HTERT RPE-1 (cell line): ENCODE measurements at regions not wholly inside any gene's neighbourhood (a gene's known extent, or its start where the extent isn't known, plus 50 kb on each side); places are given as distances from the start of the nearest gene placed in this dataset.

Experiments
- in situ Hi-C: fragments of 300-500 bp; cut with MboI; formaldehyde crosslinking; loops from 4 replicates; pipeline ENCODE4 v1.14.3; 2020; ENCODE audit warnings: low sequenced_read_pairs

DNA sequence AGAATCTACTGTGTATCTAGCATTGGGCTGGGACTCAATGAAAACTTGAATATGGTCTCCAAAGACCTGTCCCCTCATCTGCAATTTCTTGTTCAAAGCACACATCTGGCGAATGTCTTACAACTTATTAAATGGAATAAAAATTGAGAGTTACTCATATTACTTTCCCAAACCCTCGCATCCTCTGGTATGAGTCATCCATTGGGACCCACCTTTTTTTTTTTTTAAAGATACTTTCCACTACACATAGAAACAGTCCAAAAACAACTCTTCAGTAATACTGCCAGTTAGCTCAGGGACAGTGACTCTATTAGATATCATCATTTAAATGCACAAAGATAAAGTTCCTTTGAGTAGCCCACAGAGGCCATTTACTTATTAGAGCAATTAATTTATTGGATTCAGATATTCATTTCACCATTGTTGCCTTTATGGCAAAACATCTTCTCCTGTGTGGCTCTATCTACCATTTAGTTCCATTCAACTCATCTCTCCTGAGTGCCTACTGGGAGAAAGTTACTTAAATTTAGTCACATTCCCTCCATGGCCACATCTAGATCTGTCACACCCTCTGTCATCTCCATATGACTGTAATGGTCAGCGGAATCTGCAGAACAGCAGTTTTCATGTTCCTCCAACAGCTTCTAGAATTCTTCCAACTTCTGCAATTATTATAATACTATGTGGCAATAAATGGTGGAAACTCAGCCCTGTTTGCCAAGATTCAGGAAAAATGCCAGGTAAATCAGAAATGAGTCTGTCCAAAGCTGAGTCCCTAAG lies 77.9 kb upstream of the ARHGEF3 start:
- in situ Hi-C loops, result no loop called here

DNA sequence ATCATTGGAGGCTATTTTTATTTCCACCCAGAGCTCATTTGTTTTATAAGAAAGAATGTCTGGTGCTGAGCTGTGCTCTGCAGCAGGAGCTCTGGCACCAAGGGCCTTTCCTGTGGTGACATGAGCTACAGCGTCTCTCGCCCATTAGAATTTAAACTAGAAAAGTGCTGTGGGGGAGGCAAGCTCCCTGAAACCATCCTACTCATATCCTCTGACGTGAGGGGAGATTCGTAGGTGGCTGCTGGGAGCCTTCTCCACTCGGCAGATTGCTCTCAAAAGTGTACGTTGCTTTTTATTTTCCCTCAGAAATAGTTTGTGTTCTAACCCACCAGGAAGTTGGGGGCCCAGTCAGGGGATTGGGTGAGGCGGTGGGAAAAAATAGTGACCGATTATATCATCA lies 76.3 kb upstream of the ARHGEF3 start:
- in situ Hi-C loops, result no loop called here

DNA sequence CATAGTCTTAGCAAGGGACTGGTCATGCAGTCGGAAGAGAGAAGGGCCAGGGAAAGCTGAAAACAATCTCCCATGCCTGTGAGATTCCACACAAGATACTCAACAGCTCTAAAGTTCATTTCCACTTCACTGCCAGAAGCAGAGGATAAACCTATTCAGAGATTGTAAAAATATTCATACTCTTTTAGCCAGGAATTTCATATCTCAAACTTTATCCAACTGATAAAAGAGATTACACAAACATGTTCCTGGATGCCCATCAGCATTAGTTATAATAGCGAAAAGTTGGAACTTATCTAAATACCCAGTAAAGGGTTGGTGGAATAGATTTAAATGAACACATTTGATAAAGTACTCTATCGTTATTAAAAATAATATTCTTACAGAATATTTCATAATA lies 75.2 kb upstream of the ARHGEF3 start:
- in situ Hi-C loops, result no loop called here

DNA sequence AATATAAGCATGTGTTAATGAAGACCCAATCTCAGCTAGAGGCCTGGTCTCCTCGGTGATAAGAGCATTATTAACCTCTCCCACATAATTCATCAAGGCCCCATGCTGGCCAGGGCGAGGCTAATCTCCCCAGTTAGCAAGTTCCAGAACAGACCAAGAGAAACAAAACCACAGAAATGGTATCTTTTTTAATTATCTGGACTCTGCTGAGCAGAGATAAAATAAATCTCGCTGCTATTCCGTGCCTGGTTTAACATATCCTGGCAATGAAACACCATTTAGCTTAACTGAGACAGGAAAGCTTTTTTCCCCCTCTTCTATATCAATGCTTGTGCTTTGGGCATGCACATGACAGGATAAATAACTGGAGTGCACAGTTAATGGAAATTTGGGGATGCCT lies 72.5 kb upstream of the ARHGEF3 start:
- in situ Hi-C loops, result no loop called here

DNA sequence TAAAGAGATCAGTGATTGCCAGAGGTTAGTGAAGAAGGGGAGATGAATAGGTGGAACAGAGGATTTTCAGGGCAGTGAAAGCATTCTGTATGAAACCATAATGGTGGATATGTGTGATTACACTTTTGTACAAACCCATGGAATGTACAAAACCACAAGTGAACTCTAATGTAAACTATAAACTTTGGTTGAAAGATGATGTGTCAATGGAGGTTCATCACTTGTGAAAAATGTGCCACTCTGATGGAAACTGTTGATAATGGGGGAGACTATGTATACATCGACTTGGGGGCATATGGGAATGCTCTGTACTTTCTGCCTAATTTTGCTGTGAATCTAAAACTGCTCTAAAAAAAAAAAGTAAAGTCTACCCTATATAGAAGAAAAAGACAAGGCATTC lies 68.7 kb upstream of the ARHGEF3 start:
- in situ Hi-C loops, result no loop called here

DNA sequence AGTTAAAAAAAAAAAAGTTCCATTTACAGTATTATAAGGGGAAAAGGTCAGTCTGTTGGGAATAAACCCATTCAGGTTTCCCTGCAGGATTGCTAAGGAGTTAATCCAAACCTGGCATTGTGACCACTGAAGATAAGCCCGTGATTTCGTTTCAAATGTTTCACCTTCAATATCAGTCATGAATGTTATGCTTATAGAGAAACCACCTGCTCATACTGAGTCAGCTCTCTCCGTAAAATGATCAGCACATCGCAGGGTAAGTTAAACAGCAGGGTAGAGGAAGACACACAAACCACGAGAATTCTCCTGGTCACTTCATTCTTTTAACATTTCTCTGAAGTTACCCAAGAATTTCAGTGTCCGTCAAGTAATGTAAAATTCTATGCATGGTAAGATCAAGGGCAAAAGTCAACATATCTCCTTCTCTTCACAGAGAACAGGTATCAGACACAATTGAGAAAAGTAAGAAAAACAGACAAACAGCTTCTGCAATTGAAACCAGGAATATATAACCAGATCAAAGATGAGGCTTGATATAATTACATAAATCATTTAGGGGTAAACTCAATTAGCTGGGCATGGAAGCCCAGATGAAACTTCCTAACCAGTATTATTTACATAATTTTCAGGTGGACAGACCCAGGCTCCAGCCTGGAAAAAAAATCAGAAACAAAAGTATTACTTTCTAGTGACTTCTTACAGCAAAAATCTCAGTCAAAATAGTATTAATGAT lies 67.6 kb upstream of the ARHGEF3 start:
- in situ Hi-C loops, result no loop called here

DNA sequence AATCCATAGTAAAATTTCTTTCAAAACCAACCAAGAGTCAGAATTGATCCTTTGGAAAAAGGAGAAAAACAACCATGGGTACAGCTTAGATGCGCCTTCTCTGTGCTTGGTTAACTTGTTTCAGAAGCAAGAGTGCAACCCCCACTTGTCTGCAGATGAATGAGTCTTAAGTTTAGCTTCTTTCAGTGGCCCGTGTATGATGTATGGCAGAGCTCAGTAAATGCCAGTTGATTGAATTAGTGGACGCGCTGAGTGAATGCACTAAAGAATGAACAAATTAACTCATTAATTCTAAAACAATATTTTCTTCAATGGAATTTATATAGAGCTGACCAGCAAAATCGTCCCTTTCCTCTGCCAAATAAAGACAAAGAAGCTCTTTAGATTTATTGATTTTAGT lies 67.0 kb upstream of the ARHGEF3 start:
- in situ Hi-C loops, result no loop called here

DNA sequence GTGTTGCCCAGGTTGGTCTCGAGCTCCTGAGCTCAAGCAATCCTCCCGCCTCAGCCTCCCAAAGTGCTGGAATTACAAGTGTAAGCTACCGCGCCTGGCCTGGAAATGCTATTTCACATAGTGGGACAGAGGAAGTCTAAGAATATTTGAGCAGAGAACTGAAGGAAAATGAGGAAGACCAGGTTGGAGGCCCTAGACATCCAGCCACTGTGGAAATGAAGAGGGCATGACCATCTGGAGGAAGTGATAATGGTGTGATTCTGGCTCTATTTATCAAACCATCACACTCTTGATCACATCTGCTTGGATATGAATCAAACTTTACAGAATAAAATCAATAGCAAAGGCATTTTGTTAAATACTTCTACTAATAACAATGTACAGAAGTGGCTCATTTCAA lies 65.9 kb upstream of the ARHGEF3 start:
- in situ Hi-C loops, result no loop called here

DNA sequence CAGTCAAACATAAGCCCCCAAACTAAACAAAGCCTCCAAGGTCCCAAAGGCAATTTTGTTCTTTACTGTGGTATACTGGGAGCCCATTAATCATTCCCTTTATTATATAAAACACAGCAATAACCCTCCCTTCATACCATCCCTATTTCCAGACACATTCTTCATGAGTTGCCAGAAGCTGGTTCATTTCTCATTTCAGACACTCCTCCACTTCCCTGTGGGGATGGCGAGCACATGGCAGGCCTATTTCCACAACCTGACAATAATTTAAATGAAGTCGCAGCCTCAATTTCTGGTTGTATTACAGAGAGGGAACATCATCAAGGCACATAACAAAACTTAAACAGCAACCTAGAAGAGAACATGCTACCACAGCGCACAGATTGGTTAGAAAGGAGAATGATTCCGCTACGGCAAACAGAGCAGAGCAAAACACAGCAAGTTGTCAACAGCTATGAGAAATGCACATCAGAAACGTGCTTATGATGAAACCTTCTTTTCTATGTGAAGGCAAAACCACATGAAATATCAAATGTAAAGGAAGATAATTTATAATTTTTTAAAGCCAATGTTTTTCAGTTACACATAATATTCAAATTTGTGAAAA lies 63.3 kb upstream of the ARHGEF3 start:
- in situ Hi-C loops, result no loop called here

DNA sequence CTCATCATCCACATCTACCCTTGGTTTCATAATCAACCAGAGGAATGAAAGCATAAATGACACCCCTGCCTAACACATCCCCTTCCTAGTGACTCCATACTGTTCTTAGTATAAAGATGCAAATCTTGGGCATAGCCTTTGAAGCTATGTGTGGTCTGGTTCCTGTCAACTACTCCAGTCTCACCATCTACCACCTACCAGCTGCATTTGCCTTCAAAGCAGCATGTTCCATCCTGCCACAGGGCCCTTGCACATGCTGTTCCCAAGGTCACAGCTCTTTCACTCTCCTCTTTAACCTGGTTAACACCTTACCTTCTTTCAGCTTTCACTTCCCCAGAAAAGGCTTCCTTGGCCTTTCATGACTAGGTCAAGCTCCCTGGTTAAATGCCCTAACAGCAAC lies 62.3 kb upstream of the ARHGEF3 start:
- in situ Hi-C loops, result no loop called here

DNA sequence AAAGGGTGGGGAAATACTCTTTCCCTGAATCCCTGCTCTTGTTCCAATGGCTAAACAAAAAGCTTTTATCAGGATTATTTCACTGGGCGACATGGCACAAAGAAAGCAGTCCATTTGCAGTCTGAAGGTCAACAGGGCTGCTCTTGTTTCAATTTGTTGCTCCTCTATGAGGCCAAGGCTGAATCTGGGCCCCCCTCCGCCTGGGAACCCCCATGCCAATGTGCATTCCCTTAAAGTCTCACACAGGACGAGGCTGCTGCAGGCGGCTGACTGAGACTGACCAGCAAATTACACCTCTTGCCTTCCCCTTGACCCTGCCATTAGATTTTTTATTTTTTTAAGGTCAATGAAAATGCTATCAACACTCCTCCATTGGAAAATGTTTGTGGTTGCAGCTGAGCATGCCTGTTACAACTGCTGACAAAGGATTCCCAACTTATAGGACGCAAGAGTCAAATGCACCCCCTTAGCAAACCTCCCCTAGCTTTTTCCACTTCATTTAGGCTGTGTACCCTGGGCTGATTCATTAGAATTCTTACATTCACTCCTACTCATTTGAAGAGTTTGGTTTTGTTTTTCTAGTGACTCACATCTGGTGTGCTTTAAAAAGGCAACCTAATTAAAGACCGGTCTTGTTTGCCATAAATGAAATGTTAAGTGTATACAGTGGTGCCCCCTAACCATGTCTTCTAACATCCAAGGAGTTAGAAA lies 60.8 kb upstream of the ARHGEF3 start:
- in situ Hi-C loops, result no loop called here

DNA sequence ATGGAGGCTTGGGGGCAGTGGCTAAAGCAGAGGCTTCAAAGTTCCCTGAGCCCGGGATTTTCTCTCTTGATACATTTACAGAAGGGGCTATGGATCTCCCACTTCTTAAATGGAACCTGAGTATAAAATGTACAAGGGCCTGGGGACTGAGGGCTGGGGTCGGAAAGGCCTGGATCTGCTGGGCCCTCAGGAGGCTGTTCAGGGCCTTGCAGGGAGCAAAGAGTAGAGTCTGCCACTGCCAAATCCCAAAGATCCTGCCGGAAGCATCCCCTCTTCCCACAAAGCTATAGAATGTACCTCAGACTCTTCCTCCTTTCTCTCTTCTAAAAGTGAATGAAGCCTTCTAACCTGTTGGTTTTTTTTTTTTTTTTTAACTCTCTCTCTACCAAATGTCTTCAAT lies 59.8 kb upstream of the ARHGEF3 start:
- in situ Hi-C loops, result no loop called here

DNA sequence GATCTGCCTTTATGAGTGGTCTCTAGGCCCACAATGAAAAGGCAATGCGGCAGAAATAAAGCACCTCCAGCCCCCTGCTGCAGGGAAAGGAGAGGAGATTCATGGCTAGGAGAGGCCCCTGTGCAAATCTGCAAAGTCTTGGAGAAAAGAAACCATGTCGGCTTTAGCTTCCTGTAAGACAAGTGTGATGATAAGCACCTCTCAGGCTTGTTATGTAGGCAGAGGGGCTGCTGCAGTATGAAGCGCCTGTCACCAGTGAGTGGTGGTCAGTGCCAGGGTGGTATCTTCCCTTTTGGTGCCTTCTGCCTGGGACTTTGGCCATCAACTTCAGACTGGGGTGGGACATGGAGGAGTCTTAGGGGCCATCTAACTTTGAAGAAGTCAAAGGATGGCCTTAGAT lies 59.2 kb upstream of the ARHGEF3 start:
- in situ Hi-C loops, result no loop called here

DNA sequence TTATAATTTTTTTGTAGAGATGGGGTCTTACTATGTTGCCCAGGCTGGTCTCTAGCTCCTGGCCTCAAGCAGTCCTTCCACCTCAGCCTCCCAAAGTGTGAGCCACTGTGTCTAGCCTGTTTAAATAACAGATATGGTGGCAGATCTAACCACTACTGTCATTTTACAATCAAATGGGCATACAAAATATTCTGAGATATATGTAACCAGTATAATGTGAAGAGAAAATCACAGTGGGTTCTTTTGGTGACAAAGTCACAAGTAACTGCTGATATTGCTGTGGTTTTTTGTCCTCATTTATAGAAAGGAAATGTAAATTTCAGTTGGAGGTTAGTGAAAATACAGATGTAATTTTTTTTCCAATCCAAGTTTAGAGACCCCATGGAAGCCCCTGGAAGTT lies 58.6 kb upstream of the ARHGEF3 start:
- in situ Hi-C loops, result no loop called here

DNA sequence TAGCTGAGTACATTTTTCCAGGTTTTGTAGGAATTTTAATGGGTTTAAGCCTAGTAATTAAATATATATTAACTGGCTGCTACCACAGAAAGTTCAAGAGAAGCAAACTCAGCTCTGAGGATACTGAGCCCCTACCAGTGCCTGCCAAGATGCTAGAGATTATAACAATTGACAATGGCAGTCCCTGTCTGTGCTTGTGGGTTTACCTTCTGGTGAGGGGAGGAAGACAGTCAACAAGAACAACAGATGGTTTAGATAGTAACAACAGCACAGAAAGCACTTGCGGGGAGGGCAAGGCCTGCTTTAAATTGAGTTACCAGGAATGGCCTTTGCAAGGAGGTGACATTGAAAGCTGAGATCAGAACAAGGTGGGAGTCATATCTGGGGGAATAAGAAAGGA lies 56.6 kb upstream of the ARHGEF3 start:
- in situ Hi-C loops, result no loop called here

DNA sequence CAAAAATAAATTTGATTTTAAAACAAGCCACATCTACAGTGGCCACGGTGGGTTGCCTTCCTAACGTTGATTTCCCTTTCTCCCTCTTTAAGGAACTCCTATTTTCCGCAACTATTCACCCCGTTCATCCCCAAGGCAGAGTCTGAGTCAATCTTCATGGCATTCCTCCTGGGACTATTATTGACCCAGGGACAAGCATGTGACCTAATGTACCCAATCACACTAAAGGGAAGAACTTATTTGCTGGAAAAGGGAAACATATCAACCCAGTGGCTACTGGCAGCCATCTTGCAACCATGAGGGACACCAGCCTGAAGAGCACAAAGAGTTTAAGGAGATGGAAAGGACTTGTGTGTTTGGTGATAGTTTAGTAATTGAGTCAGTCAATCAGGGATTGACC lies 55.4 kb upstream of the ARHGEF3 start:
- in situ Hi-C loops, result no loop called here

DNA sequence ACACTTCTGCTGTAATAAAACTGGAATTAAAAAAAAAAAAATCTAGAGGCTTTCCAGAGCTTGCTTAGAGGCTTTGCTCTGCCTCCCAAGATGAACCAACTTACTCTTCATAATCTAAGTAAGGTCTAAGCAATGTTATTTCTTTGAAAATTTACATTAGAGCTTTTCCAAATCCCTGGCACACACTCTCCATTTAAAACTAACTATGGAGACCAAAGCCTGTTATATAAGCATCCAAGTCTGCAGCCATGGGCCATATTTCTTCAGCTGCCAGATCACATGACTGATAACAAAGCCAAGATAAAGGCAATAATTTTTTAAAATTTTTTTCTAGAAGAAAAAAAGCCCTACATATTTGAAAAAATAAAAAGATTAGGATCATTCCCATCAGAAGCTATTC lies 55.0 kb upstream of the ARHGEF3 start:
- in situ Hi-C loops, result no loop called here

DNA sequence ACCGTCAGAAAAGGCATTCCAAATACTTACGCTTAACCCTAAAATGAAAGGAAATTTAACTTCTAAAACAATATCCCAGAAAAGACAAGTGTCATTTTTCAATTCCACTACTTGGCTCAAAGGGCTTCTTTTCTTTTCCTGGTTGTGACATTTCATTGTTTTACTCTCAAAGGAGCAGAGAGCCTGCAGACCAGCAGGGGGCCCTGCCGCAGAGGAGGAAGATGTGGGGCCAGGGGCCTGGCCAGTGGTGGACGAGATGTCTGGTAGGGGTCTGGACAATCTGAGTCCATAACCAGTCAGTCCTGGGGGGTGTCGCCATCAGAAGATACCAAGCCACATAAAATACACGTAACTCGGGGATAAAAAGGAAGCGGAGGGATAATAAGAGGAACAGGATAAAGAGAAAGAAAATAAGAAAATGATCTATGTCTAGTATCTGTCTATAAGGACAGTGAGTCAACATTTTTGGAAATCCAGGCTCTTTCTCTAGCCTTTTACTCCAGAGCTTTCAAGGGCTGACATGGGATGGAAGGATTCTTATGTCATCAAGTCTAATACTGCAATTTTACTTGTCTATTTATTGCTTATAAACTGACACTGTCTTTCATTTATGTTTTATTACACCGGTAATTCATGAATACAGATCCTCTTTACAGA lies 54.2 kb upstream of the ARHGEF3 start:
- in situ Hi-C loops, result no loop called here

DNA sequence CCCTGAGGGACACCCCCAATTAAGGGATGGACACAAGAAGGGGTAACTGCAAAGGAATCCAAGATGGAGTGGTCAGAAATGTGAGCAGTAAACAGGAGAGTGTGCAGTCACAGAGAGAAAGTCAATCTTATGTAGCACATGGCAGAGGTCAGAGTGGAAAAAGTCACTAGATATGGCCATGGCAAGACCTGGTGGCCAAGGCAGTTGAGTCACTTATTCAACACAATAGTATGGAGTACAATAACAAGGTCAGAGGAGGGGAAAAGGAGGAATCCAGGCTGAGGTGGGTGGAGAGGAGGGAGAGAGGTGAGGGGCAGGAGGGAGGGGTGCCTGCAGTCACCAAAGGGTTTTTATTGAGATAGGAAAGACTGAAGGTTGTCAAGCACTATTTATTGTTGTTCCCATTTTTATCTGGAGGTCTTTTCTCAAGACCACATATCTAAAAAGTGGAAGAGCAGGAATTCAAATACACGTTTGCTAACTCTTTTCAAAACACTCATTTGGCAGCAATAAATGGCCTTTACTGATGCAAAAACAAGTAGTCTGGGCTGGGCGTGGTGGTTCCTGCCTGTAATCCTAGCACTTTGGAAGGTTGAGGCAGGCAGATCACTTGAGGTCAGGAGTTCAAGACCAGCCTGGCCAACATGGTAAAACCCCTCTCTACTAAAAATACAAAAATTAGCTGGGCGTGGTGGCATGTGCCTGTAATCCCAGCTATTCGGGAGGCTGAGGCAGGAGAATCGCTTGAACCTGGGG lies 53.3 kb upstream of the ARHGEF3 start:
- in situ Hi-C loops, result no loop called here
